Heart left ventricle (tissue), 16 donors: ENCODE measurements at regions not wholly inside any gene's neighbourhood (a gene's known extent, or its start where the extent isn't known, plus 50 kb on each side); places are given as distances from the start of the nearest gene placed in this dataset.

ENCODE experiments used
- ATAC-seq, 4 donors: fragments of 200-7000 bp; cut with Tn5 transposase; one replicate each; pipeline ENCODE4 v1.9.1; 2020 to 2022; ENCODE audit warnings: moderate library complexity in 4 of 4, mild to moderate bottlenecking in 3 of 4, moderate number of reproducible peaks in 1 of 4
- DNase-seq, 5 donors: peaks; one replicate each; pipeline ENCODE4 v3.0.0-alpha.2; 2020
- H3K27ac ChIP-seq, 12 donors: fragments of 200-600 bp; sonication (generic) in 4 of 12; one replicate each; pipeline versions ENCODE4 v1.5.0 to v1.8.0; 2016 to 2022; ENCODE audit warnings: mild to moderate bottlenecking in 2 of 12
- H3K27me3 ChIP-seq, 9 donors: fragments of 200-600 bp; sonication (generic) in 2 of 9; one replicate each; pipeline versions ENCODE4 v1.5.1 to v1.8.0; 2016 to 2022; ENCODE audit warnings: mild to moderate bottlenecking in 3 of 9
- H3K36me3 ChIP-seq, 9 donors: fragments of 200-600 bp; sonication (generic) in 2 of 9; one replicate each; pipeline versions ENCODE4 v1.5.0 to v1.8.0; 2018 to 2022; ENCODE audit warnings: mild to moderate bottlenecking in 2 of 9
- H3K4me1 ChIP-seq, 12 donors: fragments of 200-600 bp; sonication (generic) in 4 of 12; one replicate each; pipeline versions ENCODE4 v1.5.0 to v1.8.0; 2016 to 2022; ENCODE audit warnings: mild to moderate bottlenecking in 3 of 12
- H3K4me3 ChIP-seq, 12 donors: fragments of 200-600 bp; sonication (generic) in 4 of 12; one replicate each; pipeline versions ENCODE4 v1.5.0 to v1.8.0; 2017 to 2022; ENCODE audit warnings: mild to moderate bottlenecking in 9 of 12, moderate library complexity in 4 of 12
- H3K9me3 ChIP-seq, 12 donors: fragments of 200-600 bp; sonication (generic) in 4 of 12; one replicate each; pipeline versions ENCODE4 v1.5.0 to v1.8.0; 2016 to 2022; ENCODE audit warnings: mild to moderate bottlenecking in 1 of 12
- CTCF ChIP-seq, 12 donors: fragments of 200-600 bp; sonication (generic) in 4 of 12; IDR thresholded peaks; one replicate each; pipeline versions ENCODE4 v1.5.0 to v1.8.0; 2018 to 2022; ENCODE audit warnings: antibody characterized with exemption in 12 of 12, mild to moderate bottlenecking in 5 of 12
- POLR2A ChIP-seq, 2 donors: fragments of 450-650 bp; IDR thresholded peaks; one replicate each; pipeline ENCODE4 v1.6.1; 2017; ENCODE audit warnings: antibody characterized with exemption in 2 of 2, mild to moderate bottlenecking in 2 of 2, moderate library complexity in 2 of 2
- WGBS, 4 donors: extraction: QIAGEN DNeasy Blood & Tissue Kit in 2 of 4; methylation state at CpG; one replicate each; pipeline versions ENCODE4 v1.1.5 to v1.1.7; 2013 to 2018; 5-methylcytosine and 5-hydroxymethylcytosine counted together
- intact Hi-C, 10 donors: fragments of 100-400 bp; cut with DNase I; formaldehyde crosslinking; loops; one replicate each; pipeline versions ENCODE4 v1.11.1 to v1.14.2; 2022
- donor health status: ischemic (EF 13 %, LVEDD 7.1; RV severe dilation, severe dysfunction).
- donor health status: healthy with polysubstance abuse.
- donor health status: DM: no; HTN: yes; CAD: no.
- donor health status: DM: no; HTN: no; CAD: no.
- donor health status: ischemic (EF 25% LVEDD 6.9; RV normal size, moderate dysfunction).
- donor health status: ischemic (EF 25% LVEDD 5.7; RV mildly dilated, moderate dysfunction).
- donor health status: healthy.
- donor health status: DM: yes; HTN: yes; CAD: no.
- donor health status: ischemic (EF 35%, LVEDD 5.7; RV mildly dilated, moderate dysfunction).
- donor health status: nonischemic (EF 11% LVEDD 7.7; RV severe dilation, severe dysfunction).
- donor health status: DM: yes; HTN: yes; CAD: no.
- donor health status: PGD.
- donor health status: ischemic (EF 29% LVEDD 5.4; RV normal size, mild dysfunction).
- donor health status: nonischemic (EF 23%, LVEDD 6.1; RV moderate dilation, normal function).

- Histone ChIP-seq H3K9me3 (peaks cover 0 to 16% (median 0%) of the 10 kb centered on the region in 12 donors), H3K36me3 (no peaks in the 10 kb centered on the region), H3K4me1 (no peaks in the 10 kb centered on the region), H3K27ac (no peak overlapping the region), H3K4me3 (no peak overlapping the region), H3K27me3 (no peaks in the 10 kb centered on the region)
- DNase-seq (no peak), ATAC-seq (no peak)
- no peak for TF ChIP-seq CTCF (IDR thresholded peaks at IDR 0.05)
- no peak for TF ChIP-seq POLR2A (IDR thresholded peaks at IDR 0.05)
- intact Hi-C loops: no loop called here
- WGBS, 4 donors: 85 to 94% (median 93%) methylated on average over 2 of the region's 2 CpGs
Measured at GRCh38 chr10:10456856-10457255, 560.8 kb upstream of the CELF2 start.

GRCh38 chr10:10460451-10460850 lies 557.2 kb upstream of the CELF2 start:
- DNase-seq: no peak
- Histone ChIP-seq H3K9me3 (no peaks in the 10 kb centered on the region), H3K4me1 (no peaks in the 10 kb centered on the region), H3K4me3 (no peak overlapping the region), H3K27ac (no peak overlapping the region), H3K36me3 (no peaks in the 10 kb centered on the region), H3K27me3 (no peaks in the 10 kb centered on the region)
- TF ChIP-seq CTCF (IDR thresholded peaks at IDR 0.05) (no peak), POLR2A (IDR thresholded peaks at IDR 0.05) (no peak)
- ATAC-seq: peak in 1 of 4 donors; percentile 31
- intact Hi-C loops: no loop called here
- WGBS, 4 donors: 17 to 27% (median 25%) methylated on average over 1 of the region's 1 CpG

- intact Hi-C loops: no loop called here
- ATAC-seq (no peak), DNase-seq (no peak)
- H3K4me3 ChIP-seq: no peak overlapping the region
- TF ChIP-seq CTCF (IDR thresholded peaks at IDR 0.05): no peak
- no peak for TF ChIP-seq POLR2A (IDR thresholded peaks at IDR 0.05)
- no peaks in the 10 kb centered on the region for H3K27me3 ChIP-seq
- H3K9me3 ChIP-seq: no peaks in the 10 kb centered on the region
- H3K4me1 ChIP-seq: no peaks in the 10 kb centered on the region
- 85 to 89% (median 87%) methylated on average over 16 of the region's 16 CpGs for WGBS, 4 donors
- H3K36me3 ChIP-seq: no peaks in the 10 kb centered on the region
- H3K27ac ChIP-seq: no peak overlapping the region
Measured at GRCh38 chr10:10462151-10462941, 555.3 kb upstream of the CELF2 start.

- TF ChIP-seq POLR2A (IDR thresholded peaks at IDR 0.05): no peak
- no peak for TF ChIP-seq CTCF (IDR thresholded peaks at IDR 0.05)
- 86 to 94% (median 90%) methylated on average over 1 of the region's 1 CpG for WGBS, 4 donors
- no peak overlapping the region for H3K4me3 ChIP-seq
- H3K27me3 ChIP-seq: no peaks in the 10 kb centered on the region
- H3K27ac ChIP-seq: no peak overlapping the region
- intact Hi-C loops: no loop called here
- no peaks in the 10 kb centered on the region for H3K36me3 ChIP-seq
- no peaks in the 10 kb centered on the region for H3K4me1 ChIP-seq
- ATAC-seq: no peak
- DNase-seq: no peak
- peaks cover 0 to 19% (median 2%) of the 10 kb centered on the region in 12 donors for H3K9me3 ChIP-seq
Measured at GRCh38 chr10:10471758-10472157, 545.9 kb upstream of the CELF2 start.
